ENCODE measurements at regions not wholly inside any gene's neighbourhood (a gene's known extent, or its start where the extent isn't known, plus 50 kb on each side); places are given as distances from the start of the nearest gene placed in this dataset.

DNA sequence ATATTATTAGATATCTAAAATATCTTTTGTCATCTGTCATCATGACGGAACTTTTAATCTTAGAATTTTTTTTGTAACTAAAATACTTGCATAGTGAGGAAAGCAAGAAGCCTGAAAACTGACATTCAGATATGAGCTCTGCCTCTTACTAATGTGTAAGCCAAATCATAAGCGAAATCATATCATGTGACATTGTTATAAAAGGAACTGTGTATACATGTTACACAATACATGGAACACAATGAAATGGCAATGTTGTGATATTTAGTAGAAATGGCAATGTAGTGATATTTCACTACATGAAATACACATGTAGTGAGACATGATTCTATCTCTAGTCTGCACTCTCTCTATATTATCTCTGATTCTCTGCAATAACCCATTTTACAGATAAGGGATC, 1016.4 kb upstream of the PIK3C3 start:
- no peaks in the 10 kb centered on the region for H3K9me3 ChIP-seq (ENCODE audit: insufficient read depth, low read length)
- H3K79me2 ChIP-seq (ENCODE audit: insufficient read depth, low read length) = no peaks in the 10 kb centered on the region
- H3K4me2 ChIP-seq (ENCODE audit: low read depth, low read length, poor library complexity, severe bottlenecking) = no peak overlapping the region
- no peak overlapping the region for H3K9ac ChIP-seq (ENCODE audit: low read length)
- H2AFZ ChIP-seq (ENCODE audit: low read depth, low read length, severe bottlenecking) = no peak overlapping the region
- no peaks in the 10 kb centered on the region for H3K9me2 ChIP-seq (replicated peaks; ENCODE audit: insufficient read depth, low read length)
- H3K36me3 ChIP-seq (ENCODE audit: low read length) = no peaks in the 10 kb centered on the region
- H3K4me3 ChIP-seq (ENCODE audit: insufficient read depth, low read length, poor library complexity, severe bottlenecking) = no peak overlapping the region
- no peaks in the 10 kb centered on the region for H3K27me3 ChIP-seq (ENCODE audit: low read length)
- TF ChIP-seq EZH2phosphoT487 (conservative IDR thresholded peaks at IDR 0.05; ENCODE audit: low read length) = no peak
- TF ChIP-seq, protein P1, sequence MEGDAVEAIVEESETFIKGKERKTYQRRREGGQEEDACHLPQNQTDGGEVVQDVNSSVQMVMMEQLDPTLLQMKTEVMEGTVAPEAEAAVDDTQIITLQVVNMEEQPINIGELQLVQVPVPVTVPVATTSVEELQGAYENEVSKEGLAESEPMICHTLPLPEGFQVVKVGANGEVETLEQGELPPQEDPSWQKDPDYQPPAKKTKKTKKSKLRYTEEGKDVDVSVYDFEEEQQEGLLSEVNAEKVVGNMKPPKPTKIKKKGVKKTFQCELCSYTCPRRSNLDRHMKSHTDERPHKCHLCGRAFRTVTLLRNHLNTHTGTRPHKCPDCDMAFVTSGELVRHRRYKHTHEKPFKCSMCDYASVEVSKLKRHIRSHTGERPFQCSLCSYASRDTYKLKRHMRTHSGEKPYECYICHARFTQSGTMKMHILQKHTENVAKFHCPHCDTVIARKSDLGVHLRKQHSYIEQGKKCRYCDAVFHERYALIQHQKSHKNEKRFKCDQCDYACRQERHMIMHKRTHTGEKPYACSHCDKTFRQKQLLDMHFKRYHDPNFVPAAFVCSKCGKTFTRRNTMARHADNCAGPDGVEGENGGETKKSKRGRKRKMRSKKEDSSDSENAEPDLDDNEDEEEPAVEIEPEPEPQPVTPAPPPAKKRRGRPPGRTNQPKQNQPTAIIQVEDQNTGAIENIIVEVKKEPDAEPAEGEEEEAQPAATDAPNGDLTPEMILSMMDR (IDR thresholded peaks at IDR 0.05; ENCODE audit: insufficient read depth, low read length, poor library complexity, severe bottlenecking) = no peak
- no peaks in the 10 kb centered on the region for H3F3A ChIP-seq (ENCODE audit: insufficient read depth)
- H3K27ac ChIP-seq (ENCODE audit: low read depth, low read length) = no peak overlapping the region
- no peaks in the 10 kb centered on the region for H4K20me1 ChIP-seq (ENCODE audit: low read depth, low read length)

DNA sequence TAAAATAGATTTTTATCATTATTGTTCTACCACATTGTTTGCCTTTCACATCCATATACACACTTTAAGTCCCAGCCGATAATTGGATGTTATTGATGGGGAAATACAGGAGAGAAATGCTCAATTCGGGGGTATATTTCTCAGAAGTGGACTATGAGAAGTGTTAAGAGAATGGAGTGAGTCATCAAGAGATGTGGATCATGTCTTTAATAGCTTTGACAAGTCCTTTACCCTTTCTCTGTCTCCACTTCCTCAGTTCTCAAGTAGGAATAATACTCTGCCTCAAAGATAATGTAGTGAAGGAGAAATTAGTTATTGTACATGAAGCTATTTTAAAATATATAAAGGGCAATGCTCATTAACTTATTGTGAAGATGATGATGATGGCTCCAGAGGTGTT, 1017.6 kb upstream of the PIK3C3 start:
- no peak overlapping the region for H3K27ac ChIP-seq (ENCODE audit: low read depth, low read length)
- no peaks in the 10 kb centered on the region for H3K27me3 ChIP-seq (ENCODE audit: low read length)
- TF ChIP-seq, protein P1 (IDR thresholded peaks at IDR 0.05; ENCODE audit: insufficient read depth, low read length, poor library complexity, severe bottlenecking) = no peak
- no peak for TF ChIP-seq EZH2phosphoT487 (conservative IDR thresholded peaks at IDR 0.05; ENCODE audit: low read length)
- H3K36me3 ChIP-seq (ENCODE audit: low read length) = no peaks in the 10 kb centered on the region
- H3K79me2 ChIP-seq (ENCODE audit: insufficient read depth, low read length) = no peaks in the 10 kb centered on the region
- no peaks in the 10 kb centered on the region for H3K9me2 ChIP-seq (replicated peaks; ENCODE audit: insufficient read depth, low read length)
- no peak overlapping the region for H2AFZ ChIP-seq (ENCODE audit: low read depth, low read length, severe bottlenecking)
- H3K9ac ChIP-seq (ENCODE audit: low read length) = no peak overlapping the region
- no peaks in the 10 kb centered on the region for H3F3A ChIP-seq (ENCODE audit: insufficient read depth)
- no peaks in the 10 kb centered on the region for H4K20me1 ChIP-seq (ENCODE audit: low read depth, low read length)
- no peaks in the 10 kb centered on the region for H3K9me3 ChIP-seq (ENCODE audit: insufficient read depth, low read length)
- H3K4me2 ChIP-seq (ENCODE audit: low read depth, low read length, poor library complexity, severe bottlenecking) = no peak overlapping the region
- no peak overlapping the region for H3K4me3 ChIP-seq (ENCODE audit: insufficient read depth, low read length, poor library complexity, severe bottlenecking)

DNA sequence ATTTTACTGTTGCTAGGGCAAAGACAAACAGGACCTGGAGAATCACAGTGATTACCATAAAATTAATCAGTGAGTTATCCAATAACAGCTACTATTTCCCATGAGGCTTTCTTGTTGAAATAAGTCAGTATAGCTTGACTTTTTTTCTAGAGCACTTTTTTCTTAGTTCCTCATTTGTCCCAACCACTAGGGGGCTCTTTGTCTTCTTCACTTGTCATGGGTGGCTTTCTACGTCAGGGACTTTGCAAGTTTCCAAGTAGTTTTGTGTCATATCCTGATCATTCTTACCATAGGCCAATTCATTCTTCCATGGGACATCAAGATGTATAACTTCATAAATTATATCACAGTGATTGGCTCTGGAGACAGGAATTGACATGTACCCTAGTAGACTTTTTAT, 1019.6 kb upstream of the PIK3C3 start:
- no peak overlapping the region for H3K9ac ChIP-seq (ENCODE audit: low read length)
- H3K9me2 ChIP-seq (replicated peaks; ENCODE audit: insufficient read depth, low read length) = no peaks in the 10 kb centered on the region
- no peaks in the 10 kb centered on the region for H3K27me3 ChIP-seq (ENCODE audit: low read length)
- H3K36me3 ChIP-seq (ENCODE audit: low read length) = no peaks in the 10 kb centered on the region
- H4K20me1 ChIP-seq (ENCODE audit: low read depth, low read length) = no peaks in the 10 kb centered on the region
- H3K9me3 ChIP-seq (ENCODE audit: insufficient read depth, low read length) = no peaks in the 10 kb centered on the region
- H3K79me2 ChIP-seq (ENCODE audit: insufficient read depth, low read length) = no peaks in the 10 kb centered on the region
- no peak overlapping the region for H2AFZ ChIP-seq (ENCODE audit: low read depth, low read length, severe bottlenecking)
- H3K4me3 ChIP-seq (ENCODE audit: insufficient read depth, low read length, poor library complexity, severe bottlenecking) = no peak overlapping the region
- no peak overlapping the region for H3K27ac ChIP-seq (ENCODE audit: low read depth, low read length)
- no peaks in the 10 kb centered on the region for H3F3A ChIP-seq (ENCODE audit: insufficient read depth)
- TF ChIP-seq, protein P1 (IDR thresholded peaks at IDR 0.05; ENCODE audit: insufficient read depth, low read length, poor library complexity, severe bottlenecking) = peak; percentile 27
- TF ChIP-seq EZH2phosphoT487 (conservative IDR thresholded peaks at IDR 0.05; ENCODE audit: low read length) = no peak
- H3K4me2 ChIP-seq (ENCODE audit: low read depth, low read length, poor library complexity, severe bottlenecking) = no peak overlapping the region

All from SU-DHL-6 (cell line).